SK-N-MC (cell line): ENCODE measurements at regions not wholly inside any gene's neighbourhood (a gene's known extent, or its start where the extent isn't known, plus 50 kb on each side); places are given as distances from the start of the nearest gene placed in this dataset.

ENCODE experiments used
- EZH2 ChIP-seq: fragments of 200-600 bp; sonication (generic); IDR thresholded peaks from one replicate; pipeline ENCODE4 v1.6.1; 2017; ENCODE audit warnings: antibody characterized with exemption
- POLR2AphosphoS5 ChIP-seq: IDR thresholded peaks from 2 replicates; pipeline ENCODE4 v1.6.1; 2012; ENCODE audit warnings: mild to moderate bottlenecking, low read depth, low read length, borderline replicate concordance

- no peak for TF ChIP-seq EZH2
- TF ChIP-seq POLR2AphosphoS5: no peak
Observed at GRCh38 chr2:2839393-2839781, 508.3 kb upstream of the MYT1L start.
